ENCODE measurements at regions not wholly inside any gene's neighbourhood (a gene's known extent, or its start where the extent isn't known, plus 50 kb on each side); places are given as distances from the start of the nearest gene placed in this dataset.
"Not testable (repeated sequence)": the region's sequence is repeated elsewhere in the genome, so short reads cannot be mapped to it uniquely, and the experiment has no call there.

DNA sequence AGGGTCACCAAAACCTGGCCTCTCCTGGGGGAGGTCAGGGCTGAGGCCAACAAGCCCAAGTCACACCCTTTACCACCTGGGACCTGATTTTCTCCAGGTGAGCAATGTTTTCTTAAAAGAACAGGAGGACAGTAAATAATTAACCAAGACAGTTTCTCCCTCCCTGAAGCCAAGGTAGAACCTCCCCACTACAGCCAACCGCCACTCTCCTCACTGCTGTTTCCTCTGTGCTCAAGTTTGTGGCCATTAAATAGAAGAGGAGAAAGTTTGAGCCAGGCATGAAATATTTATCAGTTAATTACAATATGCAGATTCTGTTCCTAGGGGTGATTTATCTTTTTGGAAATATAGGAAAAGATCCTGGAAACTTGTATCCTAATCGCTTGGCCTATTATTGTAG lies 150.6 kb upstream of the ANKRD20A1 start:
- not testable (repeated sequence) for DNase-seq (ENCODE audit: low spot score)

DNA sequence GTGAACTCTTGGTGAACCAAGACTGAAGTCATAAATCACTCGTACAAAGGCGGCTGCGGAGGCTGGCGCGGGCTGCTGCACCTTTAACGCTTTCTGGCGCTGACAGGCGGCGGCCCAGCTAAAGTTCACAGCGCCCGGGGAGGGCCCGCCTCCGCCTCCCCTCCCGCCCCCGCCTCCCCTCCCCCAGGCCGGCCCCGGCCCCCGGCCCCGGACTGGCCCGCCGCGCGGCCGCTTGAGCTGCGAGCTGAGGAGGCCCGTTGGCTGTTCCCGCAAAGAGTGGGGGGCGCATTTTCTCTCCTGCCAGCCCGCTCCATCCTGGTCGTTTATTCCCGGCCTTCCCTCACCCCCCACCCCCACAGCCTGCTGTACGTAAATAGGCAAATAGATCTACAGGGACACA lies 147.3 kb upstream of the ANKRD20A1 start:
- DNase-seq (ENCODE audit: low spot score) = not testable (repeated sequence)

DNA sequence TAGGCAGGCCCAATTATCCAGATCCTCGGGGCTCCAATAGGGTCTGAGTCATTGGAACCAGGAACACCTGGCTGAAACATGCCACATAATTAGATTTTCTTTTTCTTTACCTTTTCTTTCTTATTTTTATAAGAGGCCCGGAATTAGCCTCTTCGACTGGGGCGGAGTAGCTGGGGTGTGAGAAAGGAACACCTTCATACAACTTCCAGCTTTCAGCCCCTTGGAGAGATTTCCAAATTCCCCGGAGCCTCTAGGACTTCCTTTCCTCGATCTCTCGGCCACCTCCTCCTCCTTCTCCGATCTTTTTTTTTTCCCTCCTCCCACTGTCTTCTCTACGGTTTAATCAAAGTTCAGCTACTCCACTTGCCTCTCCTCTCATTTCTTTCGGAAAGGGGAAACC lies 146.8 kb upstream of the ANKRD20A1 start:
- not testable (repeated sequence) for DNase-seq (ENCODE audit: low spot score)

DNA sequence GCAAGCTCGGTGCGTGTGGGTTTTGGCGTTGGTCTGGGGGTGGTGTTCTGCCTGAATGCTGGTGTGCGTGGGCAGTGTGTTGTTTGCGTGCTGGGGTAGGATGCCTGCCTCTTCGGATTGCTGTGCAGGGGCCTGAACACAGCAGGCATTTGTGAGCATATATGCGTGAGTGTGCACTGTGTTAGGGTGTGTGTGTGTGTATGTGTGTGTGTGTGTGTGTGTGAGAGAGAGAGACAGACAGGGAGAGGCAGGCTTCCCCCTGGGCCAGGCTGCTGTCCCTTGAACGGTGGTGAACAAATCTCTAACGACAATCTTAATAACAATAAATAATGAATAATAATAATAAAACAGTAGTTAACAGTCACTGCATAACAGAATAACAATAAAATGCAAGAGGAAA lies 145.8 kb upstream of the ANKRD20A1 start:
- DNase-seq (ENCODE audit: low spot score) = not testable (repeated sequence)

DNA sequence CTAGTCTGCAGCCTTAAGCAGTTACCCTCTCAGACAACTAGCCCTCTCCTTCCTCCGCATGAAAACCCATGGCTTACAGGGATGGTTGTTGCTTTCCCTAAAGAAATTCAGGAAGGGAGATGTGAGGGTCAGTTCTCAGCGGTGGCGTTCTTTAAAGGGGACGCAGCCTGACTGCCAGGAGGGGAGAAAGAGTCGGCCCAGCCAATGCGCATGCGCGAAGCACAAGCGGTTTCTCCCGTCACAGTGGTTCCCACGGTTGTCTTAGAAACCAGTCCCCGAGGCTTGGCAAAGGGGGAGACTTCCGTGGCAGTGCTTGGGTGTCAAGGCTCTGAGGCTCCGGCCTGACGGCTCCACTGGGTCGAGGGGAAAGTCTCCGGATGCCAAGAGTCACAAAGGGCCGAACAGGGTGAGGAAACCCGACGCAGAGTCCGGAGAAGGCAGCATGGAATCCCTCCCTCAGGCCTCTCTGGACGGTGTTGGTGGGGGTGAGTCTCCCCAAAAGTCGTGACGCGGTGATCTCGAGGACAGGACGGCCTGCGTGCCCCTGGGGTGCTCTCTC lies 140.8 kb upstream of the ANKRD20A1 start:
- peak; percentile 35 for DNase-seq (ENCODE audit: low spot score)

DNA sequence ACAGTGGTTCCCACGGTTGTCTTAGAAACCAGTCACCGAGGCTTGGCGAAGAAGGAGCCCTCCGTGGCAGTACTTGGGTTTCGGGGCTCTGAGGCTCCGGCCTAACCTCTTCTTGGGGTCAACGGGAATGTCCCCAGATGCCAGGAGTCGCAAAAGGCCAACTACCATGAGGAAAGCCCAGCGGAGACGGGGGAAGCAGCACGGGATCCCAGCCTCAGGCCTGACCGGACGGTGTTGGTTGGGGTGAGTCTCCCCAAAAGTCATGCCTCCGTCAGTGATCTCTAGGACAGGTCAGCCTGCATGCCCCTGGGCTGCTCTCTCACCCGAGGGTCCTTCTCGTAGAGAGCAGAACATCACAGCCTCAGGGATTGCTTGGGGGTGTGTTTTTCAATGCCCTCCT lies 138.2 kb upstream of the ANKRD20A1 start:
- not testable (repeated sequence) for DNase-seq (ENCODE audit: low spot score)

DNA sequence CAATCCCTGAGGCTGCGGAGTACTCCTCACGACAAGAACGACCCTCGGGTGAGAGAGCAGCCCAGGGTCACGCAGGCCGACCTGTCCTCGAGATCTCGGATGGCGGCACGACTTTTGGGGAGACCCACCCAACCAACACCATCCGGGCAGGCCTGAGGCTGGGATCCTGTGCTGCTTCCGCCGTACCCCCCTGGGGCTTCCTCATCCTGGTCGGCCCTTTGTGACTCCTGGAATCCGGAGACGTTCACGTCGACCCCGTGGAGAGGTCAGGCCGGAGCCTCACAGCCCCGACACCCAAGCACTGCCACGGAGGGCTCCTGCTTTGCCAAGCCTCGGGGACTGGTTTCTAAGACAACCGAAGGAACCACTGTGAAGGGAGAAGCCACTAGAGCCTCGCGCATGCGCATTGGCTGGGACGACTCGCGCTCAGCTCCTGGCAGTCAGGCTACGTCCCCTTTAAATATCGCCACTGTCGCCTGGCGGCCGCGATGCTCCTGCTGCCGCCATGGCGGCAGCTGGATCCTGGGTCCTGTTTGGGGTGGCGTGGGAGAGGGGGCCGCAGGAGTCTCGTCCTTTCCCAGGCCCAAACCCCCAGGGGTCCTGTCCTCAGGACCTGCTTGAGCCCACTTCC lies 136.2 kb upstream of the ANKRD20A1 start:
- DNase-seq (ENCODE audit: low spot score) = not testable (repeated sequence)

DNA sequence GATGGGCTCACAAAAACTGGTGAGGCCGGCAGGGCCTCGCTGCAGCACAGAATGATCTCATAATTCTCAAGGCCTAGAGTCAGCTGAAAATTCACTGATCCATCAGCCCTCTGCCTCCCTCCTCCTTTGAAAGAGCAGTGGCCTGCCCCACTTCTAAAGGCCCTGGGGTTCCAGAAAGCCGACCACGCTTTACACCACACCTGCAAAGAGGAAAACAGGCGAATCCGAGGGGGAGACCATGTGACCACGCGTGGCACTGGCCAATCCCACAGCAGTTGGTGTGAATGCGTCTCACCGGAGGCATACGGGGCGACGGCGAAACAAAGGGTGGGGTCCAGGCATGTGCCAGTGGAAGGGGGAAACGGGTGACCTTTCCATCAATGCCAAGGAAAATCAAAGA lies 135.5 kb upstream of the ANKRD20A1 start:
- not testable (repeated sequence) for DNase-seq (ENCODE audit: low spot score)

DNA sequence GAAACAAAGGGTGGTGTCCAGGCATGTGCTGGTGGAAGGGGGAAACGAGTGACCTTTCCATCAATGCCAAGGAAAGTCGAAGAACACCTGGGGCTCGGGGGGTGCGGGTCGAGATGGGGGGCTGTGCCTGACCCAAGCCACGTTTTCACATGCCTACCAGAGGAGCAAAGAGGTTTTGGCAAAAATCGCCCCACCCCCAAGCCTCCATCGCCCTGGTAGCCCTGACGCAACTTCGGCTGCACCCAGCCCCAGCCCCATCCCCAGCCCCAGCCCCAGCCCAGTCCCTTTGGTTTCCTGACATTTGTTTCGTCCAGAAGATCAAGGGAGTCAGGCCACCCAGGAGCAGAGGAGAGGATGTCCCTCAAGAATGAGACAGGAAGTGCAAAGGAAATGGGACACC lies 133.8 kb upstream of the ANKRD20A1 start:
- not testable (repeated sequence) for DNase-seq (ENCODE audit: low spot score)

DNA sequence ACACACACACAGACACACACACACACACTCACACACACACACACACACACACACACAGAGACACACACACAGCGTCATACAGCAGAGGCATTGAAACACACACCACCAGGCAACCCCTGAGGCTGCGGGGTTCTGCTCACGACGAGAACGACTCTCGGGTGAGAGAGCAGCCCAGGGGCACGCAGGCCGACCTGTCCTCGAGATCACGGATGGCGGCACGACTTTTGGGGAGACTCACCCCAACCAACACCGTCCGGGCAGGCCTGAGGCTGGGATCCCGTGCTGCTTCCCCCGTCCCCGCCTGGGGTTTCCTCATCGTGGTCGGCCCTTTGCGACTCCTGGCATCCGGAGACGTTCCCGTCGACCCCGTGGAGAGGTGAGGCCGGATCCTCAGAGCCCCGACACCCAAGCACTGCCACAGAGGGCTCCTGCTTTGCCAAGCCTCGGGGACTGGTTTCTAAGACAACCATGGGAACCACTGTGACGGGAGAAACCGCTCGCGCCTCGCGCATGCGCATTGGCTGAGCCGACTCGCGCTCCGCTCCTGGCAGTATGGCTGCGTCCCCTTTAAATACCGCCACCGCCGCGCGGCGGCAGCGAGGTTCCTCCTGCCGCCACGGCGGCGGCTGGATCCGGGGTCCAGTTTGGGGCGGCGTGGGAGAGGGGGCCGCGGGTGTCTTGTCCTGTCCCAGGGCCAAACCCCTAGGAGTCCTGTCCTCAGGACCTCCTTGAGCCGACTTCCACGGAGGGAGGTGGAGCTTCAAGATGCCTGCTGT lies 132.3 kb upstream of the ANKRD20A1 start:
- peak; percentile 32 for DNase-seq (ENCODE audit: low spot score)

DNA sequence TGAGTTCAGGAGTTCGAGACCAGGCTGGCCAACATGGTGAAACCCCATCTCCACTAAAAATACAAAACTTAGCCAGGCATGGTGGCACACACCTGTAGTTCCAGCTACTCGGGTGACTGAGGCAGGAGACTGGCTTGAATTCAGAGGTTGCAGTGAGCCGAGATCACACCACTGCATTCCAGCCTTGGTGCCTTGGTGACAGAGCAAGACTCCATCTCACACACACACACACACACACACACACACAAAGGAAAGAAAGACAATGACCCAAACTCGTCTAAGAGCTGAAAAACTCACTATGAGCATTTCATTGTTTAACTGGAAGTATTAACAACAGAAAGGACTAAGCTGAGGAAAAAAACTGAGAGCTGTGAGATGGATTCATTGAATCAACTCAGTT lies 95.6 kb upstream of the ANKRD20A1 start:
- DNase-seq (ENCODE audit: low spot score) = not testable (repeated sequence)

DNA sequence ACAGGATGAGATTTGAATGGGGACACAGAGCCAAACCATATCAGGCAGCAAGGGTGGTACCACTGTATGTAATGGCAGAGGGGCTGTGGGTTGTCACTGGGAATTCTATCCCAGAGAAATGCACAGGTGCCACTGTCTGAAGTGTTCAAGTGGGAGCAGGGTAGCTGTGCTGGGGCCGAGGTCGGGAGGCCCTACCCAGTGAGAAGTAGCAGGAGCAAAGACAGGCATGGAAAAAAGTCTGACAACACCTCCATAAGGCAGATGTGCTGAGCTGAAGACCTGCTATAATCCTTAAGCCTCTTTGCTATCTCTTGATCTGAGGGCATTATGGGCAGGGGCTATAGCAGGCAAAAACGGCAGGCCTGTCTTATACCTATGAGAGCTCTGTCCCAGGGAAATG lies 86.9 kb upstream of the ANKRD20A1 start:
- not testable (repeated sequence) for DNase-seq (ENCODE audit: low spot score)

DNA sequence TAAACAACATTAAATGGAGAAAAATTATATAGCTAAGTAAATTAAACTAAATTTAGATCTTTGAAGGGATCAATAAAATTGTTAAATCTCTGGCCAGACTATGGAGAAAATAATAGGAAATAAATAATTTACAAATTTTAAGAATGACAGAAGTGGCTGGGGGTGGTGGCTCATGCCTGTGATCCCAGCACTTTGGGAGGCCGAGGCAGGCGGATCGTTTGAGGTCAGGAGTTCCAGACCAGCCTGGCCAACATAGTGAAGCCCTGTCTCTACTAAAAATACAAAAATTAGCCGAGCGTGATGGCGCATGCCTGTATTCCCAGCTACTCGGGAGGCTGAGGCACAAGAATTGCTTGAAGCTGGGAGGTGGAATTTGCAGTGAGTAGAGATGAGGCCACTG lies 58.6 kb upstream of the ANKRD20A1 start:
- not testable (repeated sequence) for DNase-seq (ENCODE audit: low spot score)
